Neural progenitor cell (in vitro differentiated cells): ENCODE measurements at regions not wholly inside any gene's neighbourhood (a gene's known extent, or its start where the extent isn't known, plus 50 kb on each side); places are given as distances from the start of the nearest gene placed in this dataset.

Experiments used
- DNase-seq: peaks from one replicate; pipeline ENCODE4 v3.0.0-alpha.2; 2016; ENCODE audit warnings: low spot score
- H2AFZ ChIP-seq: fragments of 200-600 bp; sonication (generic); replicated peaks from 2 replicates; pipeline ENCODE4 v1.6.1; 2016; ENCODE audit warnings: antibody characterized with exemption
- H3F3A ChIP-seq: fragments of 200-600 bp; sonication (generic); 2 replicates; pipeline ENCODE4 v1.6.1; 2016; ENCODE audit warnings: antibody characterized with exemption, low read depth
- H3K27ac ChIP-seq: fragments of 200-600 bp; sonication (generic); 2 replicates; pipeline ENCODE4 v1.5.1; 2016; ENCODE audit warnings: mild to moderate bottlenecking
- H3K27me3 ChIP-seq: fragments of 200-600 bp; sonication (generic); 2 replicates; pipeline ENCODE4 v1.6.1; 2016; ENCODE audit warnings: mild to moderate bottlenecking, moderate library complexity
- H3K36me3 ChIP-seq: fragments of 200-600 bp; sonication (generic); 2 replicates; pipeline ENCODE4 v1.5.1; 2016
- H3K4me1 ChIP-seq: fragments of 200-600 bp; sonication (generic); 2 replicates; pipeline ENCODE4 v1.6.1; 2016; ENCODE audit warnings: mixed run types
- H3K4me2 ChIP-seq: fragments of 200-600 bp; sonication (generic); 2 replicates; pipeline ENCODE4 v1.6.1; 2016
- H3K4me3 ChIP-seq: fragments of 200-600 bp; sonication (generic); 2 replicates; pipeline ENCODE4 v1.5.1; 2016
- H3K79me2 ChIP-seq: fragments of 200-600 bp; sonication (generic); 2 replicates; pipeline ENCODE4 v1.6.1; 2016; ENCODE audit warnings: low read depth
- H3K9ac ChIP-seq: fragments of 200-600 bp; sonication (generic); 2 replicates; pipeline ENCODE4 v1.6.1; 2016
- H3K9me3 ChIP-seq: fragments of 200-600 bp; sonication (generic); 2 replicates; pipeline ENCODE4 v1.5.1; 2016; ENCODE audit warnings: low read depth
- H4K20me1 ChIP-seq: fragments of 200-600 bp; sonication (generic); 2 replicates; pipeline ENCODE4 v1.6.1; 2016; ENCODE audit warnings: low read depth
- H3K27ac Mint-ChIP-seq: 3 replicates; pipeline ENCODE4 v1.8.0; 2021; ENCODE audit warnings: mixed read lengths
- H3K27me3 Mint-ChIP-seq: 2 replicates; pipeline ENCODE4 v1.8.0; 2022; ENCODE audit warnings: low read depth, mild to moderate bottlenecking, inconsistent platforms, moderate library complexity, mixed read lengths; ENCODE audit not compliant: insufficient read depth
- H3K36me3 Mint-ChIP-seq: 3 replicates; pipeline ENCODE4 v1.8.0; 2021; ENCODE audit warnings: mixed read lengths
- H3K4me1 Mint-ChIP-seq: 3 replicates; pipeline ENCODE4 v1.8.0; 2021; ENCODE audit warnings: mixed read lengths
- H3K4me3 Mint-ChIP-seq: 3 replicates; pipeline ENCODE4 v1.8.0; 2021; ENCODE audit warnings: mild to moderate bottlenecking, moderate library complexity, mixed read lengths
- H3K9me3 Mint-ChIP-seq: 3 replicates; pipeline ENCODE4 v1.8.0; 2020; ENCODE audit warnings: mixed read lengths
- CTCF ChIP-seq: fragments of 200-600 bp; sonication (generic); IDR thresholded peaks from 2 replicates; pipeline ENCODE4 v1.5.1; 2017; ENCODE audit warnings: antibody characterized with exemption, mild to moderate bottlenecking
- EZH2 ChIP-seq: fragments of 200-600 bp; sonication (generic); IDR thresholded peaks from 2 replicates; pipeline ENCODE4 v1.6.1; 2017; ENCODE audit warnings: antibody characterized with exemption, mild to moderate bottlenecking, moderate library complexity
- EZH2phosphoT487 ChIP-seq: fragments of 200-600 bp; sonication (generic); IDR thresholded peaks from 2 replicates; pipeline ENCODE4 v1.6.1; 2017; ENCODE audit warnings: antibody characterized with exemption

- no peaks in the 10 kb centered on the region for H3K79me2 ChIP-seq
- no peaks in the 10 kb centered on the region for H3K36me3 ChIP-seq
- no peak overlapping the region for H2AFZ ChIP-seq
- H3K4me3 Mint-ChIP-seq, result no peak overlapping the region
- no peak overlapping the region for H3K4me2 ChIP-seq
- no peak overlapping the region for H3K4me3 ChIP-seq
- no peaks in the 10 kb centered on the region for H3K4me1 ChIP-seq
- no peak for DNase-seq
- no peaks in the 10 kb centered on the region for H3K9me3 ChIP-seq
- no peaks in the 10 kb centered on the region for H4K20me1 ChIP-seq
- no peaks in the 10 kb centered on the region for H3K27me3 ChIP-seq
- TF ChIP-seq CTCF (no peak), EZH2 (no peak), EZH2phosphoT487 (no peak)
- H3K9ac ChIP-seq, result no peak overlapping the region
- H3K4me1 Mint-ChIP-seq, result peaks cover 2% of the 10 kb centered on the region
- H3K27ac Mint-ChIP-seq, result no peak overlapping the region
- no peaks in the 10 kb centered on the region for H3K36me3 Mint-ChIP-seq
- no peaks in the 10 kb centered on the region for H3K9me3 Mint-ChIP-seq
- H3K27ac ChIP-seq, result no peak overlapping the region
- no peaks in the 10 kb centered on the region for H3K27me3 Mint-ChIP-seq
- H3F3A ChIP-seq, result no peaks in the 10 kb centered on the region
Observed at GRCh38 chr6:90993770-90994169, 406.9 kb upstream of the MAP3K7 start.

GRCh38 chr6:90989763-90990162, 402.9 kb upstream of the MAP3K7 start:
- Histone ChIP-seq H2AFZ (no peak overlapping the region), H3K36me3 (no peaks in the 10 kb centered on the region), H3K27ac (no peak overlapping the region), H3K4me3 (no peak overlapping the region), H3F3A (no peaks in the 10 kb centered on the region), H3K9ac (no peak overlapping the region), H3K27me3 (no peaks in the 10 kb centered on the region), H3K4me1 (no peaks in the 10 kb centered on the region), H3K79me2 (no peaks in the 10 kb centered on the region), H3K9me3 (no peaks in the 10 kb centered on the region), H4K20me1 (no peaks in the 10 kb centered on the region), H3K4me2 (no peak overlapping the region)
- Mint-ChIP-seq H3K4me3 (no peak overlapping the region), H3K27ac (no peak overlapping the region), H3K4me1 (no peaks in the 10 kb centered on the region), H3K27me3 (no peaks in the 10 kb centered on the region), H3K36me3 (no peaks in the 10 kb centered on the region), H3K9me3 (no peaks in the 10 kb centered on the region)
- TF ChIP-seq CTCF, result no peak
- TF ChIP-seq EZH2phosphoT487, result no peak
- DNase-seq, result no peak

GRCh38 chr6:90984066-90984465, 397.2 kb upstream of the MAP3K7 start:
- Histone ChIP-seq H4K20me1 (no peaks in the 10 kb centered on the region), H3K4me3 (no peak overlapping the region), H2AFZ (no peak overlapping the region), H3F3A (no peaks in the 10 kb centered on the region), H3K36me3 (no peaks in the 10 kb centered on the region), H3K9me3 (no peaks in the 10 kb centered on the region), H3K4me2 (no peak overlapping the region), H3K79me2 (no peaks in the 10 kb centered on the region), H3K4me1 (no peaks in the 10 kb centered on the region), H3K27ac (no peak overlapping the region), H3K9ac (no peak overlapping the region), H3K27me3 (no peaks in the 10 kb centered on the region)
- no peak overlapping the region for H3K27ac Mint-ChIP-seq
- peaks cover 3% of the 10 kb centered on the region for H3K36me3 Mint-ChIP-seq
- H3K4me3 Mint-ChIP-seq, result no peak overlapping the region
- H3K4me1 Mint-ChIP-seq, result peaks cover 8% of the 10 kb centered on the region
- no peak for TF ChIP-seq EZH2
- TF ChIP-seq CTCF, result no peak
- TF ChIP-seq EZH2phosphoT487, result no peak
- H3K9me3 Mint-ChIP-seq, result no peaks in the 10 kb centered on the region
- peaks cover 5% of the 10 kb centered on the region for H3K27me3 Mint-ChIP-seq
- DNase-seq, result no peak

GRCh38 chr6:90983462-90983861, 396.6 kb upstream of the MAP3K7 start:
- Histone ChIP-seq H4K20me1 (no peaks in the 10 kb centered on the region), H3K9me3 (no peaks in the 10 kb centered on the region), H2AFZ (peak overlapping the region; percentile 69), H3K36me3 (no peaks in the 10 kb centered on the region), H3K4me3 (no peak overlapping the region), H3K9ac (no peak overlapping the region), H3K27ac (no peak overlapping the region), H3K4me1 (no peaks in the 10 kb centered on the region), H3K27me3 (no peaks in the 10 kb centered on the region), H3K4me2 (no peak overlapping the region), H3F3A (no peaks in the 10 kb centered on the region), H3K79me2 (no peaks in the 10 kb centered on the region)
- DNase-seq, result peak; percentile 39
- Mint-ChIP-seq H3K4me3 (no peak overlapping the region), H3K27ac (peak overlapping the region; percentile 87), H3K27me3 (peaks cover 5% of the 10 kb centered on the region), H3K9me3 (no peaks in the 10 kb centered on the region), H3K36me3 (peaks cover 3% of the 10 kb centered on the region), H3K4me1 (peaks cover 8% of the 10 kb centered on the region)
- TF ChIP-seq EZH2phosphoT487 (no peak), CTCF (no peak), EZH2 (no peak)
